ENCODE measurements at regions not wholly inside any gene's neighbourhood (a gene's known extent, or its start where the extent isn't known, plus 50 kb on each side); places are given as distances from the start of the nearest gene placed in this dataset.

GRCh38 chr4:160319221-160319867 is 1216.5 kb downstream of the RAPGEF2 start:
- H2AK5ac ChIP-seq (ENCODE audit: low read depth, low read length) = no peak overlapping the region
- H3K56ac ChIP-seq (replicated peaks; ENCODE audit: insufficient read length, low read depth, low read length) = no peak overlapping the region
- H3K9me3 ChIP-seq (ENCODE audit: insufficient read depth in 2 of 2, low read depth in 1 of 2, low read length in 1 of 2) = no peaks in the 10 kb centered on the region
- no peaks in the 10 kb centered on the region for H3K79me2 ChIP-seq (ENCODE audit: control insufficient read depth in 1 of 2, insufficient read depth in 2 of 2, low read length in 2 of 2)
- no peak overlapping the region for H3K27ac ChIP-seq (ENCODE audit: low read depth, low read length)
- WGBS, 2 experiments (ENCODE audit: extremely low coverage in 1 of 2, insufficient coverage in 1 of 2, insufficient read length in 1 of 2, insufficient replicate concordance in 2 of 2, low coverage in 1 of 2, low lambda C conversion rate in 2 of 2, missing lambda C conversion rate in 1 of 2) = 68% methylated on average over 4 of the region's 4 CpGs; no CpG with 5 or more reads in 1 of the 2 experiments
- no peaks in the 10 kb centered on the region for H3K23me2 ChIP-seq (ENCODE audit: low read depth, low read length)
- H3K14ac ChIP-seq (ENCODE audit: insufficient read length) = no peak overlapping the region
- no peak overlapping the region for H4K91ac ChIP-seq (replicated peaks; ENCODE audit: insufficient read length, low read length)
- no peaks in the 10 kb centered on the region for H3K4me1 ChIP-seq (replicated peaks in 1 of 4; ENCODE audit: control insufficient read depth in 3 of 4, insufficient read depth in 4 of 4, low read length in 3 of 4)
- CTCF ChIA-PET (ENCODE audit: partially characterized antibody) = no interaction called here
- no peak for FAIRE-seq
- no peak overlapping the region for H2BK15ac ChIP-seq (ENCODE audit: low read length)
- no peaks in the 10 kb centered on the region for H3K27me3 ChIP-seq (replicated peaks in 1 of 4; ENCODE audit: control insufficient read depth in 3 of 4, extremely low read depth in 1 of 4, insufficient read depth in 3 of 4, low read length in 3 of 4)
- no peak overlapping the region for H3K9ac ChIP-seq (replicated peaks in 1 of 4; ENCODE audit: extremely low read depth in 1 of 4, low read depth in 3 of 4, low read length in 3 of 4)
- POLR2A ChIA-PET (ENCODE audit: partially characterized antibody) = no interaction called here
- H4K5ac ChIP-seq (ENCODE audit: insufficient read length, low read depth, low read length) = no peak overlapping the region
- no peaks in the 10 kb centered on the region for H3K36me3 ChIP-seq (ENCODE audit: control insufficient read depth in 2 of 4, insufficient read depth in 4 of 4, low read length in 3 of 4)
- H3K4me2 ChIP-seq (ENCODE audit: insufficient read depth in 1 of 2, low read depth in 2 of 2, low read length in 2 of 2) = no peak overlapping the region
- H3K79me1 ChIP-seq (ENCODE audit: low read depth, low read length) = no peaks in the 10 kb centered on the region
- H4K20me1 ChIP-seq (replicated peaks in 1 of 2; ENCODE audit: control insufficient read depth in 1 of 2, insufficient read depth in 2 of 2, low read length in 2 of 2) = no peaks in the 10 kb centered on the region
- no peak for DNase-seq (ENCODE audit: low read depth in 1 of 2, low spot score in 2 of 2)
- H2BK12ac ChIP-seq (ENCODE audit: low read depth, low read length) = no peak overlapping the region
- H2BK20ac ChIP-seq (ENCODE audit: low read length) = no peak overlapping the region
- no peak overlapping the region for H2BK120ac ChIP-seq (replicated peaks; ENCODE audit: low read depth, low read length)
- H3K4ac ChIP-seq (replicated peaks; ENCODE audit: insufficient read length, low read depth, low read length) = no peak overlapping the region
- no peak overlapping the region for H3K18ac ChIP-seq (ENCODE audit: extremely low read depth, low read length)
- no peak overlapping the region for H2AFZ ChIP-seq (ENCODE audit: low read length)
- H4K8ac ChIP-seq (ENCODE audit: extremely low read depth, insufficient read depth, low read length) = no peak overlapping the region
- H3K4me3 ChIP-seq (ENCODE audit: extremely low read depth in 1 of 4, insufficient read depth in 2 of 4, low read depth in 3 of 4, low read length in 4 of 4) = no peak overlapping the region
- no peak overlapping the region for H3K23ac ChIP-seq (ENCODE audit: insufficient read length)
- no peak overlapping the region for H2BK5ac ChIP-seq (ENCODE audit: low read depth, low read length)
- TF ChIP-seq EGR1 (IDR thresholded peaks at IDR 0.05; ENCODE audit: borderline replicate concordance, low read depth, low read length) (no peak), CBX8 (IDR thresholded peaks at IDR 0.05; ENCODE audit: borderline replicate concordance, low read depth, low read length) (no peak), RNF2 (IDR thresholded peaks at IDR 0.05; ENCODE audit: borderline replicate concordance, low read depth, low read length, missing control alignments, poor library complexity, severe bottlenecking) (no peak), SUZ12 (IDR thresholded peaks at IDR 0.05; ENCODE audit: low read length) (no peak), CBX5 (IDR thresholded peaks at IDR 0.05; ENCODE audit: low read depth, low read length) (no peak), KDM4A (IDR thresholded peaks at IDR 0.05; ENCODE audit: low read depth, low read length, severe bottlenecking) (no peak), RBBP5 (IDR thresholded peaks at IDR 0.05; ENCODE audit: borderline replicate concordance, low read depth, low read length) (no peak), HDAC6 (IDR thresholded peaks at IDR 0.05; ENCODE audit: low read depth, low read length) (no peak), GABPA (IDR thresholded peaks at IDR 0.05; ENCODE audit: borderline replicate concordance, insufficient read depth, low read length) (no peak)

Measured in H1 (cell line).